ENCODE measurements at regions not wholly inside any gene's neighbourhood (a gene's known extent, or its start where the extent isn't known, plus 50 kb on each side); places are given as distances from the start of the nearest gene placed in this dataset.

GRCh38 chr1:244301595-244302130 is 150.0 kb downstream of the ADSS2 start:
- no peak for TF ChIP-seq POLR2A (IDR thresholded peaks at IDR 0.05)
- TF ChIP-seq, protein P1, sequence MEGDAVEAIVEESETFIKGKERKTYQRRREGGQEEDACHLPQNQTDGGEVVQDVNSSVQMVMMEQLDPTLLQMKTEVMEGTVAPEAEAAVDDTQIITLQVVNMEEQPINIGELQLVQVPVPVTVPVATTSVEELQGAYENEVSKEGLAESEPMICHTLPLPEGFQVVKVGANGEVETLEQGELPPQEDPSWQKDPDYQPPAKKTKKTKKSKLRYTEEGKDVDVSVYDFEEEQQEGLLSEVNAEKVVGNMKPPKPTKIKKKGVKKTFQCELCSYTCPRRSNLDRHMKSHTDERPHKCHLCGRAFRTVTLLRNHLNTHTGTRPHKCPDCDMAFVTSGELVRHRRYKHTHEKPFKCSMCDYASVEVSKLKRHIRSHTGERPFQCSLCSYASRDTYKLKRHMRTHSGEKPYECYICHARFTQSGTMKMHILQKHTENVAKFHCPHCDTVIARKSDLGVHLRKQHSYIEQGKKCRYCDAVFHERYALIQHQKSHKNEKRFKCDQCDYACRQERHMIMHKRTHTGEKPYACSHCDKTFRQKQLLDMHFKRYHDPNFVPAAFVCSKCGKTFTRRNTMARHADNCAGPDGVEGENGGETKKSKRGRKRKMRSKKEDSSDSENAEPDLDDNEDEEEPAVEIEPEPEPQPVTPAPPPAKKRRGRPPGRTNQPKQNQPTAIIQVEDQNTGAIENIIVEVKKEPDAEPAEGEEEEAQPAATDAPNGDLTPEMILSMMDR (IDR thresholded peaks at IDR 0.05): no peak
- TF ChIP-seq POLR2AphosphoS5 (IDR thresholded peaks at IDR 0.05): no peak

Data from prostate gland (tissue), 2 donors.